RWPE1 (cell line): ENCODE measurements at regions not wholly inside any gene's neighbourhood (a gene's known extent, or its start where the extent isn't known, plus 50 kb on each side); places are given as distances from the start of the nearest gene placed in this dataset.

Experiments
- CTCF ChIA-PET: fragments of 350-600 bp; sonication (Branson Sonifier 250); formaldehyde crosslinking; extraction: SDS; loops from one replicate; lab custom pipeline; 2021; lab: Yijun Ruan, JAX
- POLR2A ChIA-PET: fragments of 400-600 bp; formaldehyde crosslinking; extraction: SDS; loops from one replicate; lab custom pipeline; 2020; ENCODE audit warnings: antibody characterized with exemption; ENCODE audit not compliant: low non-redundant PET; lab: Yijun Ruan, JAX
- DNase-seq: peaks from one replicate; pipeline ENCODE4 v3.0.0; 2012; ENCODE audit warnings: low spot score
- H3K27ac ChIP-seq: fragments of 450-650 bp; 2 replicates; pipeline ENCODE4 v1.5.1; 2017
- CTCF ChIP-seq: fragments of 450-650 bp; conservative IDR thresholded peaks from 2 replicates; pipeline ENCODE4 v1.5.1; 2017; ENCODE audit warnings: low read depth, mild to moderate bottlenecking

GRCh38 chr7:20971219-20971618 is 184.5 kb upstream of the SP8 start:
- H3K27ac ChIP-seq, result no peak overlapping the region
- POLR2A ChIA-PET, result no interaction called here
- no peak for TF ChIP-seq CTCF
- no peak for DNase-seq
- CTCF ChIA-PET, result no interaction called here

- ChIA-PET POLR2A (no interaction called here), CTCF (no interaction called here)
- no peak overlapping the region for H3K27ac ChIP-seq
- TF ChIP-seq CTCF, result no peak
- DNase-seq, result no peak
Measured at GRCh38 chr7:20980232-20980631, 193.5 kb upstream of the SP8 start.

- CTCF ChIA-PET, result no interaction called here
- POLR2A ChIA-PET, result no interaction called here
Measured at GRCh38 chr7:20980668-20981264, 194.1 kb upstream of the SP8 start.

GRCh38 chr7:20988340-20988739 is 201.7 kb upstream of the SP8 start:
- H3K27ac ChIP-seq, result no peak overlapping the region
- CTCF ChIA-PET, result interaction anchor here (0.6 kb wide), 1 partner anchor 792 kb away, joined by 3 read pairs; no protein-coding TSS in a partner anchor
- no peak for DNase-seq
- POLR2A ChIA-PET, result no interaction called here
- no peak for TF ChIP-seq CTCF

More at GRCh38 chr7:20980668-20981264, 194.1 kb upstream of the SP8 start:
- TF ChIP-seq CTCF, result no peak
- DNase-seq, result no peak
- no peak overlapping the region for H3K27ac ChIP-seq

- ChIA-PET POLR2A (no interaction called here), CTCF (interaction anchor here (0.6 to 1.8 kb wide), 4 partner anchors 26 to 795 kb away, joined by 3 to 4 read pairs (median 4); no protein-coding TSS in a partner anchor)
- peak; percentile 10; the same call in 1 of the 2 replicates for TF ChIP-seq CTCF
- DNase-seq, result no peak
- H3K27ac ChIP-seq, result no peak overlapping the region
Measured at GRCh38 chr7:20991544-20991943, 204.9 kb upstream of the SP8 start.

- POLR2A ChIA-PET, result no interaction called here
- DNase-seq, result no peak
- no peak overlapping the region for H3K27ac ChIP-seq
- TF ChIP-seq CTCF, result no peak
- CTCF ChIA-PET, result interaction anchor here (0.6 kb wide), 2 partner anchors 215 to 290 kb away, joined by 3 to 5 read pairs; no protein-coding TSS in a partner anchor
Measured at GRCh38 chr7:20993693-20994092, 207.0 kb upstream of the SP8 start.
